SU-DHL-6 (cell line): ENCODE measurements at regions not wholly inside any gene's neighbourhood (a gene's known extent, or its start where the extent isn't known, plus 50 kb on each side); places are given as distances from the start of the nearest gene placed in this dataset.

Experiments
- EZH2phosphoT487 ChIP-seq: fragments of 200-600 bp; sonication (generic), shearing (Covaris generic); conservative IDR thresholded peaks from 2 replicates; pipeline ENCODE4 v1.6.1; 2018; ENCODE audit warnings: mild to moderate bottlenecking, antibody characterized with exemption, low read length, moderate library complexity, mixed read lengths
- TF ChIP-seq, protein P1 (sequence below): fragments of 200-600 bp; sonication (generic); IDR thresholded peaks from one replicate; pipeline ENCODE4 v1.5.1; 2017; ENCODE audit warnings: antibody characterized with exemption, mild to moderate bottlenecking, low read length, moderate library complexity; ENCODE audit not compliant: insufficient read depth, poor library complexity, severe bottlenecking

DNA sequence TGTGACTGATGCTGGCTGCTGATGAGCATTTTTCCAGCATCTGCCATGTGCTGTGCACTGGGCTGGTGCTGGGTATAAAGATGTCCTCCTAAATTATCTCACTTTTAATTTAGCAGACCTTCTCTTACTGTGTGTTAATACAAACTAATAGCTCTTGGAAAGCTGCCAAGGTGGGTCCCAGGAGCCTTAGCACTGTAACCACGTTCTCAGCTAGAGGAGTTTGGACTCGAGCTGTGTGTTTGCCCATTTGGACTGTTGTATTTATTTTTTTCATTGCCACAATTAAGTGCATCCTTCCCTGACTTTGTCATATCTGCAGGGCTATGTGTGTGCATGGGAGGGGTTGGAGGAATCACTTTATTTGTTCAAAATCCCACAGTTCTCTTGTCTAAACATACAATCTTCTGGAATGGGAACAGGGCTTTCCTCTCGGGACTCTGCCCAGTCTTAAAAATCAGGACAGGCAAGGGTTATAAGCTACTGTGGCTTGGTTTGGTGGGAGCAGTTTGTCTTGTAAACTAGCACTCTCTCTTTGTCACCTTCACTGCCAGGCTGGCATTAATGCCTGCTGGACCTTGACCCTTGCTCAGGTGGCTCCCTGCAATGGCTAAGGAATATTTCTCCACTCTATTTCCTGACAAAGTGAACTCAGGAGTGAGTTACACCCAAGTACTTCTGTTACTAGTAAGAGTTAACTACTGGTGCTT is 129.7 kb upstream of the MGAT5 start:
- TF ChIP-seq, protein P1, sequence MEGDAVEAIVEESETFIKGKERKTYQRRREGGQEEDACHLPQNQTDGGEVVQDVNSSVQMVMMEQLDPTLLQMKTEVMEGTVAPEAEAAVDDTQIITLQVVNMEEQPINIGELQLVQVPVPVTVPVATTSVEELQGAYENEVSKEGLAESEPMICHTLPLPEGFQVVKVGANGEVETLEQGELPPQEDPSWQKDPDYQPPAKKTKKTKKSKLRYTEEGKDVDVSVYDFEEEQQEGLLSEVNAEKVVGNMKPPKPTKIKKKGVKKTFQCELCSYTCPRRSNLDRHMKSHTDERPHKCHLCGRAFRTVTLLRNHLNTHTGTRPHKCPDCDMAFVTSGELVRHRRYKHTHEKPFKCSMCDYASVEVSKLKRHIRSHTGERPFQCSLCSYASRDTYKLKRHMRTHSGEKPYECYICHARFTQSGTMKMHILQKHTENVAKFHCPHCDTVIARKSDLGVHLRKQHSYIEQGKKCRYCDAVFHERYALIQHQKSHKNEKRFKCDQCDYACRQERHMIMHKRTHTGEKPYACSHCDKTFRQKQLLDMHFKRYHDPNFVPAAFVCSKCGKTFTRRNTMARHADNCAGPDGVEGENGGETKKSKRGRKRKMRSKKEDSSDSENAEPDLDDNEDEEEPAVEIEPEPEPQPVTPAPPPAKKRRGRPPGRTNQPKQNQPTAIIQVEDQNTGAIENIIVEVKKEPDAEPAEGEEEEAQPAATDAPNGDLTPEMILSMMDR, result no peak
- no peak for TF ChIP-seq EZH2phosphoT487
